Natural killer cell (primary cell): ENCODE measurements at regions not wholly inside any gene's neighbourhood (a gene's known extent, or its start where the extent isn't known, plus 50 kb on each side); places are given as distances from the start of the nearest gene placed in this dataset.

Experiments
- ATAC-seq, 3 donors: fragments of 150-1000 bp in 2 of 3; fragments of 200-7000 bp in 1 of 3; cut with Tn5 transposase; 1 replicate in 1 of 3; 2 replicates in 2 of 3; pipeline ENCODE4 v1.10.0; 2021; ENCODE audit warnings: mild to moderate bottlenecking in 2 of 3, moderate library complexity in 2 of 3
- DNase-seq, 2 donors: peaks; one replicate each; pipeline versions ENCODE4 v3.0.0 to v3.0.0-alpha.2; 2013 to 2021; ENCODE audit warnings: mixed read lengths in 1 of 2
- H3K27ac ChIP-seq: one replicate; pipeline ENCODE4 v1.5.1; 2013; ENCODE audit warnings: mild to moderate bottlenecking, low read length
- H3K27me3 ChIP-seq: one replicate; pipeline ENCODE4 v1.6.1; 2013; ENCODE audit warnings: low read length; ENCODE audit not compliant: control insufficient read depth, insufficient read depth
- H3K36me3 ChIP-seq: one replicate; pipeline ENCODE4 v1.6.1; 2013; ENCODE audit warnings: low read length; ENCODE audit not compliant: control insufficient read depth, insufficient read depth
- H3K4me1 ChIP-seq: one replicate; pipeline ENCODE4 v1.6.1; 2013; ENCODE audit warnings: low read length; ENCODE audit not compliant: control insufficient read depth, insufficient read depth
- H3K4me3 ChIP-seq: one replicate; pipeline ENCODE4 v1.5.1; 2013; ENCODE audit warnings: low read length
- H3K9me3 ChIP-seq: one replicate; pipeline ENCODE4 v1.6.1; 2013; ENCODE audit warnings: low read length; ENCODE audit not compliant: control insufficient read depth, insufficient read depth
- H3K27ac Mint-ChIP-seq, 2 donors: one replicate each; pipeline ENCODE4 v1.8.0; 2022; ENCODE audit warnings: mild to moderate bottlenecking in 2 of 2, mixed read lengths in 2 of 2, moderate library complexity in 1 of 2
- H3K27me3 Mint-ChIP-seq, 2 donors: one replicate each; pipeline ENCODE4 v1.8.0; 2022; ENCODE audit warnings: low read depth in 2 of 2, mixed read lengths in 2 of 2
- H3K36me3 Mint-ChIP-seq: one replicate; pipeline ENCODE4 v1.8.0; 2022; ENCODE audit warnings: mixed read lengths
- H3K4me1 Mint-ChIP-seq, 2 donors: one replicate each; pipeline ENCODE4 v1.8.0; 2022; ENCODE audit warnings: mixed read lengths in 2 of 2
- H3K4me3 Mint-ChIP-seq: one replicate; pipeline ENCODE4 v1.8.0; 2022; ENCODE audit warnings: mild to moderate bottlenecking, moderate library complexity, mixed read lengths
- H3K9me3 Mint-ChIP-seq, 2 donors: one replicate each; pipeline ENCODE4 v1.8.0; 2022; ENCODE audit warnings: mixed read lengths in 2 of 2
- CTCF ChIP-seq: fragments of 200-600 bp; IDR thresholded peaks from one replicate; pipeline ENCODE4 v1.8.0; 2022; ENCODE audit warnings: antibody characterized with exemption
- WGBS: methylation state at CpG from one replicate; pipeline ENCODE4 v1.1.7; 2013; ENCODE audit warnings: missing lambda C conversion rate; ENCODE audit not compliant: insufficient coverage; 5-methylcytosine and 5-hydroxymethylcytosine counted together
- intact Hi-C: fragments of 100-400 bp; cut with micrococcal nuclease; formaldehyde crosslinking; loops from one replicate; pipeline ENCODE4 v1.14.2; 2022

GRCh38 chr5:10031817-10032216, 217.9 kb downstream of the ATPSCKMT start:
- H3K36me3 ChIP-seq: no peaks in the 10 kb centered on the region

GRCh38 chr5:10030219-10030831, 219.4 kb downstream of the ATPSCKMT start:
- WGBS: 73% methylated on average over 2 of the region's 2 CpGs
- ATAC-seq: no peak
- Histone ChIP-seq H3K4me3 (no peak overlapping the region), H3K9me3 (peaks cover 12% of the 10 kb centered on the region), H3K27ac (no peak overlapping the region), H3K36me3 (no peaks in the 10 kb centered on the region), H3K27me3 (no peaks in the 10 kb centered on the region), H3K4me1 (no peaks in the 10 kb centered on the region)
- intact Hi-C loops: no loop called here
- no peaks in the 10 kb centered on the region for H3K4me1 Mint-ChIP-seq
- no peak for DNase-seq
- H3K27ac Mint-ChIP-seq: no peak overlapping the region
- H3K9me3 Mint-ChIP-seq: peaks cover 4 to 15% of the 10 kb centered on the region in 2 donors
- no peak for TF ChIP-seq CTCF
- no peak overlapping the region for H3K4me3 Mint-ChIP-seq
- no peaks in the 10 kb centered on the region for H3K27me3 Mint-ChIP-seq
- peaks cover 5% of the 10 kb centered on the region for H3K36me3 Mint-ChIP-seq

More at GRCh38 chr5:10031817-10032216, 217.9 kb downstream of the ATPSCKMT start:
- Mint-ChIP-seq H3K27me3 (no peaks in the 10 kb centered on the region), H3K9me3 (peaks cover 4 to 15% of the 10 kb centered on the region in 2 donors), H3K27ac (no peak overlapping the region), H3K4me3 (no peak overlapping the region), H3K4me1 (no peaks in the 10 kb centered on the region), H3K36me3 (peaks cover 5% of the 10 kb centered on the region)
- Histone ChIP-seq H3K4me1 (no peaks in the 10 kb centered on the region), H3K9me3 (peaks cover 14% of the 10 kb centered on the region), H3K27me3 (no peaks in the 10 kb centered on the region), H3K4me3 (no peak overlapping the region), H3K27ac (no peak overlapping the region)
- intact Hi-C loops: no loop called here
- ATAC-seq (no peak), DNase-seq (no peak)
- TF ChIP-seq CTCF: no peak
- 95% methylated on average over 2 of the region's 2 CpGs for WGBS

- no peak overlapping the region for H3K4me3 Mint-ChIP-seq
- ATAC-seq (no peak), DNase-seq (no peak)
- no peak overlapping the region for H3K27ac Mint-ChIP-seq
- H3K9me3 ChIP-seq: peaks cover 3% of the 10 kb centered on the region
- no peaks in the 10 kb centered on the region for H3K36me3 Mint-ChIP-seq
- H3K27me3 ChIP-seq: no peaks in the 10 kb centered on the region
- no peaks in the 10 kb centered on the region for H3K27me3 Mint-ChIP-seq
- H3K36me3 ChIP-seq: no peaks in the 10 kb centered on the region
- H3K9me3 Mint-ChIP-seq: peaks cover 13 to 23% of the 10 kb centered on the region in 2 donors
- intact Hi-C loops: no loop called here
- H3K4me1 Mint-ChIP-seq: no peaks in the 10 kb centered on the region
- no peak for TF ChIP-seq CTCF
- 100% methylated on average over 2 of the region's 3 CpGs for WGBS
- H3K4me3 ChIP-seq: no peak overlapping the region
- H3K27ac ChIP-seq: no peak overlapping the region
- H3K4me1 ChIP-seq: no peaks in the 10 kb centered on the region
Measured at GRCh38 chr5:10023494-10023893, 226.2 kb downstream of the ATPSCKMT start.

- intact Hi-C loops: no loop called here
- Histone ChIP-seq H3K36me3 (no peaks in the 10 kb centered on the region), H3K27ac (no peak overlapping the region), H3K9me3 (peaks cover 3% of the 10 kb centered on the region), H3K4me3 (no peak overlapping the region), H3K27me3 (no peaks in the 10 kb centered on the region), H3K4me1 (no peaks in the 10 kb centered on the region)
- Mint-ChIP-seq H3K4me3 (no peak overlapping the region), H3K27ac (no peak overlapping the region), H3K9me3 (peaks cover 17% of the 10 kb centered on the region in 2 donors), H3K4me1 (no peaks in the 10 kb centered on the region), H3K27me3 (no peaks in the 10 kb centered on the region), H3K36me3 (no peaks in the 10 kb centered on the region)
- 38% methylated on average over 1 of the region's 1 CpG for WGBS
- no peak for ATAC-seq
- no peak for TF ChIP-seq CTCF
- no peak for DNase-seq
Measured at GRCh38 chr5:10021248-10021647, 228.4 kb downstream of the ATPSCKMT start.
